Mucosa of rectum (tissue), 2 donors: ENCODE measurements at regions not wholly inside any gene's neighbourhood (a gene's known extent, or its start where the extent isn't known, plus 50 kb on each side); places are given as distances from the start of the nearest gene placed in this dataset.

Source experiments
- H3K27ac ChIP-seq, 2 donors: one replicate each; pipeline ENCODE4 v1.7.0; 2013; ENCODE audit warnings: inconsistent platforms in 2 of 2, low read depth in 2 of 2, low read length in 2 of 2
- H3K27me3 ChIP-seq, 2 donors: one replicate each; pipeline ENCODE4 v1.7.0; 2013; ENCODE audit warnings: low read length in 2 of 2; ENCODE audit not compliant: control insufficient read depth in 2 of 2, insufficient read depth in 2 of 2
- H3K36me3 ChIP-seq, 2 donors: one replicate each; pipeline ENCODE4 v1.7.0; 2013; ENCODE audit warnings: low read length in 2 of 2; ENCODE audit not compliant: control insufficient read depth in 2 of 2, insufficient read depth in 2 of 2
- H3K4me1 ChIP-seq, 2 donors: one replicate each; pipeline ENCODE4 v1.7.0; 2013; ENCODE audit warnings: low read length in 2 of 2, mild to moderate bottlenecking in 1 of 2; ENCODE audit not compliant: control insufficient read depth in 2 of 2, insufficient read depth in 2 of 2
- H3K4me3 ChIP-seq, 2 donors: one replicate each; pipeline ENCODE4 v1.7.0; 2013; ENCODE audit warnings: low read length in 2 of 2
- H3K9ac ChIP-seq, 2 donors: one replicate each; pipeline ENCODE4 v1.7.0; 2013; ENCODE audit warnings: low read length in 2 of 2, low read depth in 1 of 2, mild to moderate bottlenecking in 1 of 2
- H3K9me3 ChIP-seq, 2 donors: one replicate each; pipeline ENCODE4 v1.7.0; 2013; ENCODE audit warnings: low read length in 2 of 2; ENCODE audit not compliant: control insufficient read depth in 2 of 2
- donor health status: healthy.
- donor health status: Normal muscosa, but diverticular disease.

- H3K27me3 ChIP-seq = no peaks in the 10 kb centered on the region
- no peaks in the 10 kb centered on the region for H3K9me3 ChIP-seq
- no peak overlapping the region for H3K4me3 ChIP-seq
- H3K27ac ChIP-seq = no peak overlapping the region
- H3K9ac ChIP-seq = no peak overlapping the region
- H3K36me3 ChIP-seq = no peaks in the 10 kb centered on the region
- no peaks in the 10 kb centered on the region for H3K4me1 ChIP-seq
Observed at GRCh38 chr15:53359038-53359437, 400.4 kb downstream of the WDR72 start.

DNA sequence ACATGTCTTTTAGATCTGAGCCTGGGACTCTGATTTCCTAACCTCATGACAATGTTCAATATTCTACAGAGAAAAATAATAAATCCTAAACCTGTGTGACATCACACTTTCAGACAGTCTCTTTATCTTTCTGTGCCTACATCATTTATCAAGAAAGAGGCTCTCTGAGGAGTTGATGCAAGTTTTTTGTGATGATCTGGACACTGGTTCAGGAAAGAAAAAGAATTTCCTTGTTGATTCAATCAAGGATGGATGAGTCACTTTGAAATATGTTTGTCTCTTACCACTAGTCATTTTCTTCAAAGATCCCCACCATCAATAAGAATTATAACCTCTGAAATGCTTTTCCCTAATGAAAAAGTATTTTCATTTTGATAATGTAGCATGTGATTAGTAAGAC is 404.6 kb downstream of the WDR72 start:
- Histone ChIP-seq H3K4me3 (no peak overlapping the region), H3K9me3 (no peaks in the 10 kb centered on the region), H3K36me3 (no peaks in the 10 kb centered on the region), H3K4me1 (no peaks in the 10 kb centered on the region), H3K27ac (no peak overlapping the region), H3K27me3 (no peaks in the 10 kb centered on the region), H3K9ac (no peak overlapping the region)

DNA sequence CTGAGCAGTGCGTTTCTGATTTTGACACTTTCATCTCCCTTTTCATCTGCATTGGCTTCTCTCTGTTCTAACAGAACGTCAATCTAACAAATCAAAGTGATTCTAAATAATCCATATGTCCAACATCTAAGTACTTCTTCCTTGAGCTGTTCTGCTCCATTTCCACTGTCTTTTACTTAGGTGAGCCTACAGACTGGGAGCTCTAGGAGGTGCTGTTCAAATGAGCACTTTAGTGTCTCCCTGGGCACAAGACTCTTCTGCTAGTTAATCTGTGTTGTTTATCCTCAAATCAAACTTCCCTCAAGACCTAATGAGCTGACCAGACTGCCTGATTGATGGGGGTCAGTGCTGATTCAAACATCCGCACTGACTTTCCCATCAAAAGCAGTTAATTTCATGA is 408.1 kb downstream of the WDR72 start:
- Histone ChIP-seq H3K9me3 (no peaks in the 10 kb centered on the region), H3K36me3 (no peaks in the 10 kb centered on the region), H3K27ac (no peak overlapping the region), H3K4me1 (peaks cover 0 to 4% of the 10 kb centered on the region in 2 donors), H3K27me3 (no peaks in the 10 kb centered on the region), H3K4me3 (no peak overlapping the region), H3K9ac (no peak overlapping the region)

- Histone ChIP-seq H3K9me3 (no peaks in the 10 kb centered on the region), H3K9ac (no peak overlapping the region), H3K36me3 (no peaks in the 10 kb centered on the region), H3K27ac (no peak overlapping the region), H3K27me3 (no peaks in the 10 kb centered on the region), H3K4me3 (no peak overlapping the region), H3K4me1 (peaks cover 0 to 4% of the 10 kb centered on the region in 2 donors)
Observed at GRCh38 chr15:53346583-53346982, 412.9 kb downstream of the WDR72 start.

GRCh38 chr15:53331328-53332190 is 427.9 kb downstream of the WDR72 start:
- H3K27ac ChIP-seq = no peak overlapping the region
- H3K4me3 ChIP-seq = no peak overlapping the region
- no peaks in the 10 kb centered on the region for H3K27me3 ChIP-seq
- no peaks in the 10 kb centered on the region for H3K36me3 ChIP-seq
- H3K4me1 ChIP-seq = no peaks in the 10 kb centered on the region
- no peak overlapping the region for H3K9ac ChIP-seq
- no peaks in the 10 kb centered on the region for H3K9me3 ChIP-seq

DNA sequence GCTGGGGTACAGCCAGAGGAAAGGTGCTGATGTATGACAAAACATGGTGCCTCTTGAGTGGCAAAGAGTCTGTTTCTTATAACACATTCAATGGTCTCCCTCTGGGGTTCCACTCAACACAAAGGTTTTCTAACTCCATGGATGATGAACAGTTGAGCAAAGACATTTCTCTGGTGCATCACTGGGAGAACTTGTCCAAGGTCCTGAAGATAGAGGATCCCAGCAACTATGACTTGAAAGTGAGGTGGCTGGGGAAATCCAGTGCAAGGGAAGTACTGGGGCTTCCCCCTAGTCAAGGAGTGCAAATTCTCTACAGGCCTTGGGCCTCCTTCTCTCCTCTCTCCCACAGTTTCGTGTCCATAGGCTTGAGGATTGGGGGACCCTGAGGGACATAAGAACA is 431.1 kb downstream of the WDR72 start:
- Histone ChIP-seq H3K36me3 (no peaks in the 10 kb centered on the region), H3K9ac (no peak overlapping the region), H3K27me3 (no peaks in the 10 kb centered on the region), H3K4me1 (no peaks in the 10 kb centered on the region), H3K27ac (no peak overlapping the region), H3K4me3 (no peak overlapping the region), H3K9me3 (no peaks in the 10 kb centered on the region)

- Histone ChIP-seq H3K36me3 (no peaks in the 10 kb centered on the region), H3K4me1 (no peaks in the 10 kb centered on the region), H3K27ac (no peak overlapping the region), H3K9ac (no peak overlapping the region), H3K9me3 (no peaks in the 10 kb centered on the region), H3K4me3 (no peak overlapping the region), H3K27me3 (no peaks in the 10 kb centered on the region)
Observed at GRCh38 chr15:53324061-53324460, 435.4 kb downstream of the WDR72 start.

DNA sequence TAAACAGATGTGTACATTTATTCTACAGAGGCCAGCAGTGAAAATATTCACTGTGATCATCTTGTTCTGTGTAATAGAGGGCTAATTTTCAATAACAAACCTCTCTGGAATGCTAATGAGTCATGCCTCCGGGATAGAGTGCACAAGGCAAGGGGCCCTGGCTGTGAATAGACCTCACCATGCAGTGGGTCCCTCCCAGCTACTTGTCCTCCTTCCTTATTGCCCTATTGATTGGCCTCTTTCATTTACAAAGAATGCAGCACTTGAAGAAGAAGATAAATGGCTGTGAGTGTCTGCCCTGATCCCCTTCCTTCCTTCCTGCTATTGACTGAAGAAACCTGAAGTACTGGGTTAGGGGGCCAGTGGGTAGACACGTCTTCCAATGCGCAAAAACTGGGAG is 436.3 kb downstream of the WDR72 start:
- Histone ChIP-seq H3K36me3 (no peaks in the 10 kb centered on the region), H3K9ac (no peak overlapping the region), H3K27me3 (no peaks in the 10 kb centered on the region), H3K4me1 (no peaks in the 10 kb centered on the region), H3K4me3 (no peak overlapping the region), H3K9me3 (no peaks in the 10 kb centered on the region), H3K27ac (no peak overlapping the region)

GRCh38 chr15:53320816-53321215 is 438.6 kb downstream of the WDR72 start:
- Histone ChIP-seq H3K9me3 (no peaks in the 10 kb centered on the region), H3K36me3 (no peaks in the 10 kb centered on the region), H3K9ac (no peak overlapping the region), H3K27me3 (no peaks in the 10 kb centered on the region), H3K4me3 (no peak overlapping the region), H3K4me1 (no peaks in the 10 kb centered on the region), H3K27ac (no peak overlapping the region)

- Histone ChIP-seq H3K9me3 (no peaks in the 10 kb centered on the region), H3K27me3 (no peaks in the 10 kb centered on the region), H3K9ac (no peak overlapping the region), H3K36me3 (no peaks in the 10 kb centered on the region), H3K27ac (no peak overlapping the region), H3K4me1 (no peaks in the 10 kb centered on the region), H3K4me3 (no peak overlapping the region)
Observed at GRCh38 chr15:53312707-53313106, 446.8 kb downstream of the WDR72 start.
